Activated CD8-positive, alpha-beta T cell treated with anti-CD3 and anti-CD28 coated beads for 36 hours (primary cell): ENCODE measurements at regions not wholly inside any gene's neighbourhood (a gene's known extent, or its start where the extent isn't known, plus 50 kb on each side); places are given as distances from the start of the nearest gene placed in this dataset.

Experiments used
- ATAC-seq: fragments of 200-7000 bp; cut with Tn5 transposase; one replicate; pipeline ENCODE4 v1.10.0; 2021; ENCODE audit warnings: mild to moderate bottlenecking, moderate library complexity
- CTCF ChIA-PET: fragments of 350-600 bp; sonication (Branson Sonifier 250); formaldehyde crosslinking; loops from one replicate; lab custom pipeline; 2021; ENCODE audit warnings: antibody characterized with exemption; lab: Charles Lee
- POLR2A ChIA-PET: fragments of 350-600 bp; sonication (Branson Sonifier 250); formaldehyde crosslinking; loops from one replicate; lab custom pipeline; 2021; ENCODE audit warnings: antibody characterized with exemption; lab: Charles Lee
- DNase-seq: peaks from one replicate; pipeline ENCODE4 v3.0.0-alpha.2; 2020
- H3K27ac Mint-ChIP-seq: one replicate; pipeline ENCODE4 v1.8.0; 2021; ENCODE audit warnings: mild to moderate bottlenecking, mixed read lengths
- H3K27me3 Mint-ChIP-seq: one replicate; pipeline ENCODE4 v1.8.0; 2021; ENCODE audit warnings: mixed read lengths
- H3K36me3 Mint-ChIP-seq: one replicate; pipeline ENCODE4 v1.8.0; 2021; ENCODE audit warnings: low read depth, mixed read lengths
- H3K4me1 Mint-ChIP-seq: one replicate; pipeline ENCODE4 v1.8.0; 2021; ENCODE audit warnings: low read depth, mixed read lengths
- H3K4me3 Mint-ChIP-seq: one replicate; pipeline ENCODE4 v1.8.0; 2021; ENCODE audit warnings: mild to moderate bottlenecking, moderate library complexity, mixed read lengths
- H3K9me3 Mint-ChIP-seq: one replicate; pipeline ENCODE4 v1.8.0; 2021; ENCODE audit warnings: mixed read lengths
- intact Hi-C: fragments of 100-400 bp; cut with micrococcal nuclease; formaldehyde crosslinking; loops from one replicate; pipeline ENCODE4 v1.10.0; 2022
- TF ChIP-seq, protein P1 (sequence below): fragments of 200-600 bp; IDR thresholded peaks from one replicate; pipeline ENCODE4 v1.8.0; 2022; ENCODE audit warnings: antibody characterized with exemption, mild to moderate bottlenecking

DNA sequence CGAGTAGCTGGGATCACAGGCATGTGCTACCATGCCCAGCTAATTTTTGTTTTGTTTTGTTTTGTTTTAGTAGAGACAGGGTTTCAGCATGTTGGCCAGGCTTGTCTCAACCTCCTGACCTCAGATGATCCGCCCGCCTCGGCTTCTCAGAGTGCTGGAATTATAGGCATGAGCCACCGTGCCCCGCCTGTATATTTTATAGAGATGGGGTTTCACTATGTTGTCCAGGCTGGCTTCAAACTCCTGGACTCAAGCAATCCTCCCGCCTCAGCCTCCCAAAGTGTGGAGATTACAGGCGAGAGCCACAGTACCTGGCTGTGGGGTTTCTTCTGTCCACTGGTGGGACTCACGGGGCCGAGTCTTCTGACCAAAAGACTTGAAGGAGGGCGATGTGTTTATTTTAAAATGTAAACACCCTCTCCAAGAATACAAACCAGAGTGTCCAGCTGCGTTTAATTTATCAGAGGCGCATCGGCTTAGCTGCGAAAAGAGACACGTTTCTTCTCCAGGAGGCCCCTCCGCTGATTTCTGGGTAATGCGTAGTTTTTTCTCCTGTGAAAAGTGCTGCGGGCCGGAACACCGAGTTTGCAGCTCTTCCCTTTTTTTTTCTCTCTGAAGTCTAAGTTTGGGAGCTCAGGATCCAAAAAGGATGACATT, 86.9 kb upstream of the CIBAR2 start:
- Mint-ChIP-seq H3K9me3 (no peaks in the 10 kb centered on the region), H3K27ac (no peak overlapping the region), H3K36me3 (no peaks in the 10 kb centered on the region), H3K4me1 (no peaks in the 10 kb centered on the region), H3K27me3 (no peaks in the 10 kb centered on the region), H3K4me3 (no peak overlapping the region)
- ChIA-PET CTCF (no interaction called here), POLR2A (no interaction called here)
- ATAC-seq (no peak), DNase-seq (no peak)
- TF ChIP-seq, protein P1, sequence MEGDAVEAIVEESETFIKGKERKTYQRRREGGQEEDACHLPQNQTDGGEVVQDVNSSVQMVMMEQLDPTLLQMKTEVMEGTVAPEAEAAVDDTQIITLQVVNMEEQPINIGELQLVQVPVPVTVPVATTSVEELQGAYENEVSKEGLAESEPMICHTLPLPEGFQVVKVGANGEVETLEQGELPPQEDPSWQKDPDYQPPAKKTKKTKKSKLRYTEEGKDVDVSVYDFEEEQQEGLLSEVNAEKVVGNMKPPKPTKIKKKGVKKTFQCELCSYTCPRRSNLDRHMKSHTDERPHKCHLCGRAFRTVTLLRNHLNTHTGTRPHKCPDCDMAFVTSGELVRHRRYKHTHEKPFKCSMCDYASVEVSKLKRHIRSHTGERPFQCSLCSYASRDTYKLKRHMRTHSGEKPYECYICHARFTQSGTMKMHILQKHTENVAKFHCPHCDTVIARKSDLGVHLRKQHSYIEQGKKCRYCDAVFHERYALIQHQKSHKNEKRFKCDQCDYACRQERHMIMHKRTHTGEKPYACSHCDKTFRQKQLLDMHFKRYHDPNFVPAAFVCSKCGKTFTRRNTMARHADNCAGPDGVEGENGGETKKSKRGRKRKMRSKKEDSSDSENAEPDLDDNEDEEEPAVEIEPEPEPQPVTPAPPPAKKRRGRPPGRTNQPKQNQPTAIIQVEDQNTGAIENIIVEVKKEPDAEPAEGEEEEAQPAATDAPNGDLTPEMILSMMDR = no peak
- intact Hi-C loops = no loop called here

- Mint-ChIP-seq H3K27me3 (no peaks in the 10 kb centered on the region), H3K36me3 (no peaks in the 10 kb centered on the region), H3K4me1 (no peaks in the 10 kb centered on the region), H3K27ac (no peak overlapping the region), H3K9me3 (no peaks in the 10 kb centered on the region), H3K4me3 (no peak overlapping the region)
- intact Hi-C loops = no loop called here
- ATAC-seq (no peak), DNase-seq (no peak)
- TF ChIP-seq, protein P1 = no peak
- POLR2A ChIA-PET = no interaction called here
- CTCF ChIA-PET = no interaction called here
Measured at GRCh38 chr16:85199880-85200279, 87.6 kb upstream of the CIBAR2 start.

- intact Hi-C loops = no loop called here
- no peaks in the 10 kb centered on the region for H3K9me3 Mint-ChIP-seq
- TF ChIP-seq, protein P1 = no peak
- no peak overlapping the region for H3K27ac Mint-ChIP-seq
- no peak overlapping the region for H3K4me3 Mint-ChIP-seq
- no peak for DNase-seq
- CTCF ChIA-PET = no interaction called here
- H3K27me3 Mint-ChIP-seq = no peaks in the 10 kb centered on the region
- H3K4me1 Mint-ChIP-seq = no peaks in the 10 kb centered on the region
- ATAC-seq = no peak
- H3K36me3 Mint-ChIP-seq = no peaks in the 10 kb centered on the region
- POLR2A ChIA-PET = no interaction called here
Measured at GRCh38 chr16:85200471-85201278, 88.4 kb upstream of the CIBAR2 start.

DNA sequence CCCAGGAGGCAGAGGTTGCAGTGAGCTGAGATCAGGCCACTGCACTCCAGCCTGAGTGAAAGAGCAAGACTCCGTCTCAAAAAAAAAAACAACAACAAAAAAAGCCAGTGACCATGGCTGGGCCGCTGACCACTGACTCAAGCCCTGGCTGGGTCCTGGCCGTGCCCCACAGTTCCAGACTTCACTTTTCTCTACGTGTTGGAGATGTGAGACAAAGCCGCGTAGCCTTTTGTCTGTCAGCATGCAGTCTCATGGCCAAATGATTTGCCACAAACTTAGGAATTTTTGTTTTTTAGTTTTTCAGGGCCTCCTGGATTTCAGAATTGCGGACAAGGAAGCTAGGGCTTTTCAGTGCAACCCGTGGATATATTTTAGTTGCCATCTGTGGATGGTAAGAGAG, 89.3 kb upstream of the CIBAR2 start:
- no peaks in the 10 kb centered on the region for H3K36me3 Mint-ChIP-seq
- H3K27ac Mint-ChIP-seq = no peak overlapping the region
- H3K9me3 Mint-ChIP-seq = no peaks in the 10 kb centered on the region
- no peaks in the 10 kb centered on the region for H3K27me3 Mint-ChIP-seq
- TF ChIP-seq, protein P1 = no peak
- ATAC-seq (no peak), DNase-seq (no peak)
- ChIA-PET CTCF (no interaction called here), POLR2A (no interaction called here)
- intact Hi-C loops = no loop called here
- H3K4me1 Mint-ChIP-seq = no peaks in the 10 kb centered on the region
- no peak overlapping the region for H3K4me3 Mint-ChIP-seq

DNA sequence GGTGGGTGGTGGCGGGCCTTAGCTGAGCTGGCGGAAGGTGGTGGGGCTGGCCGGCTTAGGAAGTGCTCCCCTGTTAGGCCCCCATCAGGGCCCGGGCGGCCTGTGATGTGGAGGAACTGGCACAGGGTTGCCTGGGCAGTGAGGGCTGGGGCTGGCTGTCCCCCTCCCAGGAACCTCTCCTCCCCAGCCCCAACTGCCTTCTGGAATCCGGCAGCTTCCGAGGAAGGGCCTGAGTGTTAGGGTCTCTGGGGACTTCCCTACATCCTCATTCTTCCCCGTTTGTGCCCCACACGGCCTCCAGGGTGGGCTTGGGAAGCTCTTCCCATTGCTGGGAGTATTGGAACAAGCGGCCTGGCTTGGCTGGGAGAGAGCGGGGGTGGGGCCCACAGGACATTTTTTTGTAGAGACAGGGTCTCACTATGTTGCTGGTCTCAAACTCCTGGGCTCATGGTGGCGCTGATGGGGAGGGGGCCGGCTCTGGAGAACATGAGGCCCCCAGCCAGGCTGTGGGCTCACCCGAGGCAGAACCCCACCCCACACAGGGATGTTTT, 89.9 kb upstream of the CIBAR2 start:
- Mint-ChIP-seq H3K4me1 (no peaks in the 10 kb centered on the region), H3K9me3 (no peaks in the 10 kb centered on the region), H3K36me3 (no peaks in the 10 kb centered on the region), H3K27ac (no peak overlapping the region), H3K27me3 (no peaks in the 10 kb centered on the region), H3K4me3 (no peak overlapping the region)
- TF ChIP-seq, protein P1 = no peak
- CTCF ChIA-PET = no interaction called here
- ATAC-seq (no peak), DNase-seq (no peak)
- POLR2A ChIA-PET = no interaction called here
- intact Hi-C loops = no loop called here
